ENCODE measurements at regions not wholly inside any gene's neighbourhood (a gene's known extent, or its start where the extent isn't known, plus 50 kb on each side); places are given as distances from the start of the nearest gene placed in this dataset.

DNA sequence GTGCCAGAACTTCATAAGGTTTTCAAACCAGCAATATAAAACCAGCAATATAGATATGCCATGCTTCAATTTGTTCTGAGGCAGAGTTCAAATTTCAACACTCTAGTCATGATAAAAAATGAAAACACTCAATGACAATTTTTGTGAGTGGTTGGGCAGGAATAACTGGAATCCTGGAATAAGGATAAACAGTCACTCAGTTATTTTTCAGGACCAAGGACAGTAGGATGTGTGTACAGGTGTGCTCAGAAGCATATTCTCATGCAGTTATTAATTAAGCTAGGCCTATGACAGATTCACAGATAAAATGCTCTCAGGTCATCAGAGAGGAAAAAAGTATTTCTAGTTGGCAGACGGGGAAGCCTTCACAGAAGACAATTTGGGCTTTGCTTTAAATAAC, 117.3 kb upstream of the PPP2R2B start:
- Histone ChIP-seq H3K4me1 (ENCODE audit: insufficient read depth, low read length, severe bottlenecking) (no peaks in the 10 kb centered on the region), H3F3A (ENCODE audit: insufficient read depth, low read length) (no peaks in the 10 kb centered on the region), H3K9me3 (ENCODE audit: low read length) (no peaks in the 10 kb centered on the region), H3K27me3 (ENCODE audit: insufficient read depth, low read length) (no peaks in the 10 kb centered on the region), H3K4me2 (ENCODE audit: low read length) (no peak overlapping the region), H3K9me2 (ENCODE audit: low read depth, low read length) (no peaks in the 10 kb centered on the region), H2AFZ (ENCODE audit: low read length) (no peak overlapping the region), H3K79me2 (ENCODE audit: insufficient read depth, low read length) (no peaks in the 10 kb centered on the region), H3K9ac (ENCODE audit: low read length) (no peak overlapping the region), H3K27ac (ENCODE audit: low read depth, low read length, poor library complexity, severe bottlenecking) (no peak overlapping the region), H3K4me3 (ENCODE audit: low read depth, low read length, poor library complexity, severe bottlenecking) (no peak overlapping the region), H4K20me1 (ENCODE audit: insufficient read depth, low read length) (no peaks in the 10 kb centered on the region), H3K36me3 (ENCODE audit: insufficient read depth, low read length) (no peaks in the 10 kb centered on the region)
- TF ChIP-seq EZH2 (IDR thresholded peaks at IDR 0.05; ENCODE audit: borderline replicate concordance, low read length) = no peak
- TF ChIP-seq, protein P1, sequence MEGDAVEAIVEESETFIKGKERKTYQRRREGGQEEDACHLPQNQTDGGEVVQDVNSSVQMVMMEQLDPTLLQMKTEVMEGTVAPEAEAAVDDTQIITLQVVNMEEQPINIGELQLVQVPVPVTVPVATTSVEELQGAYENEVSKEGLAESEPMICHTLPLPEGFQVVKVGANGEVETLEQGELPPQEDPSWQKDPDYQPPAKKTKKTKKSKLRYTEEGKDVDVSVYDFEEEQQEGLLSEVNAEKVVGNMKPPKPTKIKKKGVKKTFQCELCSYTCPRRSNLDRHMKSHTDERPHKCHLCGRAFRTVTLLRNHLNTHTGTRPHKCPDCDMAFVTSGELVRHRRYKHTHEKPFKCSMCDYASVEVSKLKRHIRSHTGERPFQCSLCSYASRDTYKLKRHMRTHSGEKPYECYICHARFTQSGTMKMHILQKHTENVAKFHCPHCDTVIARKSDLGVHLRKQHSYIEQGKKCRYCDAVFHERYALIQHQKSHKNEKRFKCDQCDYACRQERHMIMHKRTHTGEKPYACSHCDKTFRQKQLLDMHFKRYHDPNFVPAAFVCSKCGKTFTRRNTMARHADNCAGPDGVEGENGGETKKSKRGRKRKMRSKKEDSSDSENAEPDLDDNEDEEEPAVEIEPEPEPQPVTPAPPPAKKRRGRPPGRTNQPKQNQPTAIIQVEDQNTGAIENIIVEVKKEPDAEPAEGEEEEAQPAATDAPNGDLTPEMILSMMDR (IDR thresholded peaks at IDR 0.05; ENCODE audit: low read length) = no peak

DNA sequence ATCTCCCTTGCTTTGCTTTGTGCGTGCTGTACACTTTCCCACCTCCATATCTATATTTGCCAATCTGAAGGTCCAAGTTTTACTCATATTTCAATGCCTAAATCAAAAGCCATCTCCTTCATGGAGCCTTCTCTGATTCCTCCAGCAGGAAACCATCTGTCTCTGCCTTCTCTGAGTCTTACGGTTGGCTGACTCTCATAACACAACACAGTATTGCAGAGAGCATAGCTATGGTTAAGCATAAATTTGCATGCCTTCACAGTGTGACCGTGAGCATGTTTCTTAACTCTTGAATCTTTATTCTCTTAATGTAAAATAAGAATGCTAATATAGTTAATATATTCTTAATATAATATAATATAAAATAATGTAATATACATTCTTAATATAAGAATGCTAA, 136.8 kb upstream of the PPP2R2B start:
- Histone ChIP-seq H4K20me1 (ENCODE audit: insufficient read depth, low read length) (no peaks in the 10 kb centered on the region), H3K9ac (ENCODE audit: low read length) (no peak overlapping the region), H3F3A (ENCODE audit: insufficient read depth, low read length) (no peaks in the 10 kb centered on the region), H3K27ac (ENCODE audit: low read depth, low read length, poor library complexity, severe bottlenecking) (no peak overlapping the region), H3K4me1 (ENCODE audit: insufficient read depth, low read length, severe bottlenecking) (no peaks in the 10 kb centered on the region), H3K4me2 (ENCODE audit: low read length) (no peak overlapping the region), H3K9me3 (ENCODE audit: low read length) (no peaks in the 10 kb centered on the region), H2AFZ (ENCODE audit: low read length) (no peak overlapping the region), H3K36me3 (ENCODE audit: insufficient read depth, low read length) (no peaks in the 10 kb centered on the region), H3K4me3 (ENCODE audit: low read depth, low read length, poor library complexity, severe bottlenecking) (no peak overlapping the region), H3K79me2 (ENCODE audit: insufficient read depth, low read length) (no peaks in the 10 kb centered on the region), H3K9me2 (ENCODE audit: low read depth, low read length) (no peaks in the 10 kb centered on the region), H3K27me3 (ENCODE audit: insufficient read depth, low read length) (no peaks in the 10 kb centered on the region)
- no peak for TF ChIP-seq EZH2 (IDR thresholded peaks at IDR 0.05; ENCODE audit: borderline replicate concordance, low read length)
- TF ChIP-seq, protein P1 (IDR thresholded peaks at IDR 0.05; ENCODE audit: low read length) = no peak

- Histone ChIP-seq H3K4me1 (ENCODE audit: insufficient read depth, low read length, severe bottlenecking) (no peaks in the 10 kb centered on the region), H3K9me3 (ENCODE audit: low read length) (no peaks in the 10 kb centered on the region), H3K27ac (ENCODE audit: low read depth, low read length, poor library complexity, severe bottlenecking) (no peak overlapping the region), H3K9ac (ENCODE audit: low read length) (no peak overlapping the region), H3K9me2 (ENCODE audit: low read depth, low read length) (no peaks in the 10 kb centered on the region), H3K27me3 (ENCODE audit: insufficient read depth, low read length) (no peaks in the 10 kb centered on the region), H3K4me2 (ENCODE audit: low read length) (no peak overlapping the region), H3F3A (ENCODE audit: insufficient read depth, low read length) (no peaks in the 10 kb centered on the region), H3K36me3 (ENCODE audit: insufficient read depth, low read length) (no peaks in the 10 kb centered on the region), H3K79me2 (ENCODE audit: insufficient read depth, low read length) (no peaks in the 10 kb centered on the region), H2AFZ (ENCODE audit: low read length) (no peak overlapping the region), H4K20me1 (ENCODE audit: insufficient read depth, low read length) (no peaks in the 10 kb centered on the region), H3K4me3 (ENCODE audit: low read depth, low read length, poor library complexity, severe bottlenecking) (no peak overlapping the region)
- TF ChIP-seq, protein P1 (IDR thresholded peaks at IDR 0.05; ENCODE audit: low read length) = no peak
- TF ChIP-seq EZH2 (IDR thresholded peaks at IDR 0.05; ENCODE audit: borderline replicate concordance, low read length) = no peak
Measured at GRCh38 chr5:147017191-147017590, 138.6 kb upstream of the PPP2R2B start.

Data from OCI-LY1 (cell line).